ENCODE measurements at regions not wholly inside any gene's neighbourhood (a gene's known extent, or its start where the extent isn't known, plus 50 kb on each side); places are given as distances from the start of the nearest gene placed in this dataset.
"Not testable (repeated sequence)": the region's sequence is repeated elsewhere in the genome, so short reads cannot be mapped to it uniquely, and the experiment has no call there.

DNA sequence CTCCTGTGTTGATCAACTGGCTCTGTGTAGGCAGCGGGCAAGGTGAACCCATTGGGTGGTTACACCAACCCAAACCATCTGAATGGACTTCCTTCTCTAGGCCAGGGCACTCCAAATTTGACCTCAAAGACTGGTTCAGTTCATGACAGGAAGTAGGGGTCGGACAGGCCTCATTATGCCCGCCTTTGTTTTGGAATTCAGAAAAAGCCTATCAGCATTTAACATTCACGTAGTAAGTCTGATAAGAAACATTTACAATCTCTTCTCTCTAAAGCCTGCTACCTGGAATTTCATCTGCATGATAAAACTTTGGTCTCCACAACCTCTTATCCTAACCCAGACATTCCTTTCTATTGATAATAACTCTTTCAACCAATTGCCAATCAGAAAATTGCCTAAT, 97.1 kb upstream of the ETV3 start:
- WGBS: 61% methylated on average over 4 of the region's 4 CpGs
- H3K27ac ChIP-seq (ENCODE audit: low read depth): no peak overlapping the region
- DNase-seq (ENCODE audit: extremely low spot score): no peak
- H3K4me3 ChIP-seq (ENCODE audit: low read depth, low read length): no peak overlapping the region
- no peaks in the 10 kb centered on the region for H3K4me1 ChIP-seq (ENCODE audit: insufficient read depth)
- no peaks in the 10 kb centered on the region for H3K36me3 ChIP-seq (ENCODE audit: insufficient read depth)

DNA sequence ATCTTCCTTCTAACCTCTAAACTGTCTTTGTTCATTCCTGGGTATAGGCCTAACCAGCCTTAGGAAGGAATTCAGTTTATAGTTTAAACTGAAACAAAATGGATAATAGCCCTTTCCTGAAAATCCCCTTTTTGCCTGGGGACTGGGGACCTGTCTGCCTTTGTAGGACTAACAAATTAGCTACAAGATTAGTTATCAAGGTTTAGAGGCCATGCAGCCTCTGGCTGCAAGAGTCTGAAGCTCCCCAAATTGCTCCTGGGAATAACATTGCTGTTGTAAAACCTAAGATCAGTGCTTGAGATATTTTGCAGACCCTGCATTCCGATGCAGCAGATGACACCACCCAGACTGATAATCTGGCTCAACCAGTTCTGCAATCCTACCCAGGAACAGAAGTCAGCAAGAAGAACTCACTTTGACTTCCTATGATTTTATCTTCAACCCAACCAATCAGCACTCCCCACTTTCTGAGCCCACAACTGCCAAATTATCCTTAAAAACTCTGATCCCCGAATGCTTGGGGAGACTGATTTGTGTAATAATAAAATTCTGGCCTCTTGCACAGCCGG, 96.6 kb upstream of the ETV3 start:
- no peak for DNase-seq (ENCODE audit: extremely low spot score)

DNA sequence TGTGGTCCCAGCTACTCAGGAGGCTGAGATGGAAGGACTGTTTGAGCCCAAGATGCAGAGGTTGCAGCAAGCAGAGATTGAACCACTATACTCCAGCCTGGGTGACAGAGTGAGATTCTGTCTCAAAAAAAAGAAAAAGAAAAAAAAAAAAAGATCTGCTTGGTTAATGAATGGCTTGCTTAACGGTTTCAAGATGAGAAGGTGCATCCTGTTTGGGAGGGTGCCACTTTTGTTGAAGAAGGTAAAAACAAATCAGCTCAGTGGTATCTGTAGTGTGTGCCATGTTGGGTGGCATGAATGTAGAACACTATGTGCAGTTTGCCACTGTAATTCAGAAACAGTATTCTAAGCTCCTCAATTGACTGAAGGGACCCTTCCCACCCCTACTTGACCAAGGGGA, 94.9 kb upstream of the ETV3 start:
- Histone ChIP-seq H3K36me3 (ENCODE audit: insufficient read depth) (no peaks in the 10 kb centered on the region), H3K4me1 (ENCODE audit: insufficient read depth) (no peaks in the 10 kb centered on the region), H3K4me3 (ENCODE audit: low read depth, low read length) (no peak overlapping the region), H3K27ac (ENCODE audit: low read depth) (no peak overlapping the region)
- DNase-seq (ENCODE audit: extremely low spot score): no peak
- WGBS: 54% methylated on average over 1 of the region's 1 CpG

More for the DNA sequence above, 96.6 kb upstream of the ETV3 start:
- Histone ChIP-seq H3K4me1 (ENCODE audit: insufficient read depth) (no peaks in the 10 kb centered on the region), H3K4me3 (ENCODE audit: low read depth, low read length) (no peak overlapping the region), H3K36me3 (ENCODE audit: insufficient read depth) (no peaks in the 10 kb centered on the region), H3K27ac (ENCODE audit: low read depth) (no peak overlapping the region)
- 31% methylated on average over 3 of the region's 3 CpGs for WGBS

DNA sequence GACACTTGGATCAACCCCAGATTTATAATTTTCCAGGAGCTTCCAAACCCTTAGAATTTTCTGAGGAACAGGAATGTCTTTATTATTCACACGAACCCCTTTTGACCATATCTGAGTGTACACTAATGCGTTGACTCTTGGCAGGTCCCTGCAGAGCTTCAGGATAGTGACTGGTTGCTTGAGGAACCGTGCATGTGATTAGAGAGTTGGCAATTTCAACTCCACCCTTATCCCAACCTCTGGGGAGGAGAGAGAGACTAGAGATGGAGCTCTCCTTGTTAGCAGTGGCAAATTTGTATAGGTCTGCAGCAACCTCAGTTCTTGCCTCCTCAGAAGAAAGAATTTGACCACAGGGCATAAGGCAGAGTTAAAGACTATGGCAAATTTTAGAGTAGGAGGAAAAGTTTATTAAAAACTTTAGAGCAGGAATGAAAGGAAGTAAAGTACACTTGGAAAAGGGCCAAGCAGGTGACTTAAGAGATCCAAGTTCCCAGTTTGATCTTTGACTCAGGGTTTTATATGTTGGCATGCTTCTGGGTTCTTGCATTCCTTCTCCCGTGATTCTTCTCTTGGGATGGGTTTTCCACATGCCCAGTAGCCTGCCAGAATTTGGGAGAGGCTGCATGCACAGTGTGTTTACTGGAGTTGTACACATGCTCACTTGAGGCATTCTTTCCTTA, 93.8 kb upstream of the ETV3 start:
- Histone ChIP-seq H3K27ac (ENCODE audit: low read depth) (no peak overlapping the region), H3K36me3 (ENCODE audit: insufficient read depth) (no peaks in the 10 kb centered on the region), H3K4me3 (ENCODE audit: low read depth, low read length) (no peak overlapping the region), H3K4me1 (ENCODE audit: insufficient read depth) (no peaks in the 10 kb centered on the region)
- WGBS: 49% methylated on average over 4 of the region's 4 CpGs
- no peak for DNase-seq (ENCODE audit: extremely low spot score)

DNA sequence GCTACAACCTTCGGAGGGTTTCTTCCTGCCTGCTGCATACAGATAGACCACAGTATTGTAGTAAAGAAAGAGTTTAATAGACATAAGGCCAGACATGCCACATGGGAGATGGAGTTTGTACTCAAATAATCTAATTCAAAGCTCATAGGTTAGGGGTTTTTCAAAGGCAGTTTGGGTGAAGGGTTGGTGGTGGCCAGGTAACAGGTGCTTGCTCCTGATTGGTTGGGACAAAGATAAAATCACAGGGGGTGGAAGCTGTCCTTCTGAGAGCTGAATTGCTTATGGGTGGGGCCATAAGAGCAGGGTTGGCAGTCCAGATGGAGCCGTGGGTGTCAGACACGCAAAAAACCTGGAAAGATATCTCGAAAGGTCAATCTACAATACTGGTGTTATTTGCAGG, 92.3 kb upstream of the ETV3 start:
- no peaks in the 10 kb centered on the region for H3K4me1 ChIP-seq (ENCODE audit: insufficient read depth)
- 93% methylated on average over 4 of the region's 4 CpGs for WGBS
- DNase-seq (ENCODE audit: extremely low spot score): no peak

DNA sequence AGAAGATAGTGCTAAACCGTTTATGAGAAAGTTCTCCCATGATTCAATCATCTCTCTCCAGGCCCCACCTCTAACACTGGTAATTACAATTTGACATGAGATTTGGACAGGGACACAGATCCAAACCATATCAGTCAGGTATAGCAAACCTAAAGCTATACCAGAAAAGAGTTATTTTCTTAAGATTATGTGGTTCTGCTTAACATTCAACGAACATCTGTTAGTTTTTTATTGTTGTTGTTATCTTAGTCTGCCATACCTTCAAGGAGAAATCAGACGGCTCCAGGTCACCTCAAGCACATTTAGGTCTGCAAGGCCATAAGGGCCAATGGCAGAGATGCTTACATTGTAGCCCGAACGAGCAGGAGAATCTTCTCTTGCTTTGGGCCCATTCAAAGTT, 89.5 kb upstream of the ETV3 start:
- no peak for DNase-seq (ENCODE audit: extremely low spot score)
- H3K4me3 ChIP-seq (ENCODE audit: low read depth, low read length): no peak overlapping the region
- no peaks in the 10 kb centered on the region for H3K4me1 ChIP-seq (ENCODE audit: insufficient read depth)
- H3K27ac ChIP-seq (ENCODE audit: low read depth): no peak overlapping the region
- no peaks in the 10 kb centered on the region for H3K36me3 ChIP-seq (ENCODE audit: insufficient read depth)
- WGBS: 72% methylated on average over 5 of the region's 5 CpGs

More for the DNA sequence above, 92.3 kb upstream of the ETV3 start:
- Histone ChIP-seq H3K27ac (ENCODE audit: low read depth) (no peak overlapping the region), H3K36me3 (ENCODE audit: insufficient read depth) (no peaks in the 10 kb centered on the region), H3K4me3 (ENCODE audit: low read depth, low read length) (no peak overlapping the region)

DNA sequence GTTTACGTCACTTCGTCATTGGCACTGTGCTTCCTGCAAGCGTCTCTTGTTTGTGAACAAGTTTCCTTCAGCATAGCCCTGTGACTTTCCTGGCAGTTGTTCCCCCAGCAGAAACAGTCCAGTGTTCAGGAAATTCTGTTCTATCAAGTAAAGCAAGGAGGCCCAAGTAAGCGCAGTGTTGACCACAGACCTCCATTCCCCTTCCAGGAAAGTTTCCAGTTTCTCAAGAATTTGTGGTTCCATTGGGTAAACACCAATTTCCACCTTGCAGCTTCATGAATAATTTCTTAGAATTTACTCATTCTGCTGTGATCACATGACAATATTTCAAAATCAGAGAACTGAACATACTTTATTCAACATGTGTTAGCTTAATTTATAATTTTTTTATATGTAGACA, 88.5 kb upstream of the ETV3 start:
- 70% methylated on average over 4 of the region's 4 CpGs for WGBS
- H3K27ac ChIP-seq (ENCODE audit: low read depth): no peak overlapping the region
- no peaks in the 10 kb centered on the region for H3K4me1 ChIP-seq (ENCODE audit: insufficient read depth)
- no peak for DNase-seq (ENCODE audit: extremely low spot score)
- H3K36me3 ChIP-seq (ENCODE audit: insufficient read depth): no peaks in the 10 kb centered on the region
- H3K4me3 ChIP-seq (ENCODE audit: low read depth, low read length): no peak overlapping the region

DNA sequence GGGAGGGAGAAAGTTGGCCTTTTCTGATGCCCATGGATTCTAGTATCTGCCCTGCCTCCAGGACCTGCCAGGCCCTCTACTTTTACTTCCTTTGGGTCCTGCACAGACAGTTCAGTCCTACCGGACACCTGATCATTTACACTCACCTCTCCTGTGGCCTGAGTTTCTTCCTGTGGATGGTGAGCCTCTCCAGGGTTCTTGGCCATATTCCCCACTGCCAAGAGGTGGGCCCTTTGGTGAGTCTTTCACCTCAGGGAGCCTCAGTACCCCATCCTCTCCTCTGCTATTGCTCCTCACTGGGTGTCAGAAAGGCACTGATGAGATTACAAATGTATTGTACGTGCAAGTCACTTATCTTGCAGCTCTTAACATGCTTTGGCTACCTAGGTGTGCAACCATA, 81.4 kb upstream of the ETV3 start:
- no peaks in the 10 kb centered on the region for H3K36me3 ChIP-seq (ENCODE audit: insufficient read depth)
- H3K27ac ChIP-seq (ENCODE audit: low read depth): no peak overlapping the region
- no peak for DNase-seq (ENCODE audit: extremely low spot score)
- H3K4me3 ChIP-seq (ENCODE audit: low read depth, low read length): no peak overlapping the region
- no peaks in the 10 kb centered on the region for H3K4me1 ChIP-seq (ENCODE audit: insufficient read depth)
- 54% methylated on average over 2 of the region's 2 CpGs for WGBS

DNA sequence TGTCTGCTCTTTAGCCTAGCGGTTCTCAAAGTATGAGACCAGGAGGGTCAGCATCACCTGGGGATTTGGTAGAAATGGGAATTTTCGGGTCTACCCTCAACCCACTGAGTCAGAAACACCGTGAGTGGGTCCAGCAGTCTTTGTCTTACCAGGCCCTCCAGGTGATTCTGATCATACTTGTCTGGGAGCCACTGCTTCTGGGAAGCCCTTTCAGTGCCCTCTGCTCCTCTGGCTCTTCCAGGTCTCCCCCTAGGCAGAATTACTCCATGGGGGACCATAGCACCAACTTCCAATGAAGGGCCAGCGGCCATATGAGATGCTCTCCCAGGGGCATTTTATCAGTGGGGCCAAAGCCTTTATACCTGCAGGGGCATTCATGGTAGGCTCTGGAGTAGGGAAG, 81.0 kb upstream of the ETV3 start:
- H3K4me3 ChIP-seq (ENCODE audit: low read depth, low read length): no peak overlapping the region

DNA sequence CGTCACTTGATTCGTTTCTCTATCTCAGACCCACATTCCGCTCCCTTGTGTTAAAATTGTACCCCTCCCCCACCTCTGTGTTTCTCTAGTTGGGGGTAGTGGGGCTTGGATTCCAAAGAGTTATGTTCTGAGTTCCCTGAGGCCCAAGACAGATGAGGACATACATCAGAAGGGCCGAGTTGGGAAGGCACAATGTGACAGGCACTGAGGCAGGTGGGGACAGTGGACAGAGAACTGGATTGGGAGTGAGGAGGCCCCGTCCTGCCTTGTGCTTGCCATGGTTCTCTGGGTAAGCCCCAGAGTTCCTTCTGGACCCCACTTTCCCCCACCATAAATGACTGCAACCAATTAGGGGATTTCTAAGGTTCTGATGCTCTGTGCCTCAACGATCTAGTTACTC, 80.5 kb upstream of the ETV3 start:
- Histone ChIP-seq H3K36me3 (ENCODE audit: insufficient read depth) (no peaks in the 10 kb centered on the region), H3K4me3 (ENCODE audit: low read depth, low read length) (no peak overlapping the region), H3K27ac (ENCODE audit: low read depth) (no peak overlapping the region), H3K4me1 (ENCODE audit: insufficient read depth) (no peaks in the 10 kb centered on the region)
- WGBS: 78% methylated on average over 6 of the region's 6 CpGs
- DNase-seq (ENCODE audit: extremely low spot score): no peak

More for the DNA sequence above, 81.0 kb upstream of the ETV3 start:
- DNase-seq (ENCODE audit: extremely low spot score): no peak
- 92% methylated on average over 4 of the region's 4 CpGs for WGBS
- no peaks in the 10 kb centered on the region for H3K36me3 ChIP-seq (ENCODE audit: insufficient read depth)
- no peak overlapping the region for H3K27ac ChIP-seq (ENCODE audit: low read depth)
- no peaks in the 10 kb centered on the region for H3K4me1 ChIP-seq (ENCODE audit: insufficient read depth)

DNA sequence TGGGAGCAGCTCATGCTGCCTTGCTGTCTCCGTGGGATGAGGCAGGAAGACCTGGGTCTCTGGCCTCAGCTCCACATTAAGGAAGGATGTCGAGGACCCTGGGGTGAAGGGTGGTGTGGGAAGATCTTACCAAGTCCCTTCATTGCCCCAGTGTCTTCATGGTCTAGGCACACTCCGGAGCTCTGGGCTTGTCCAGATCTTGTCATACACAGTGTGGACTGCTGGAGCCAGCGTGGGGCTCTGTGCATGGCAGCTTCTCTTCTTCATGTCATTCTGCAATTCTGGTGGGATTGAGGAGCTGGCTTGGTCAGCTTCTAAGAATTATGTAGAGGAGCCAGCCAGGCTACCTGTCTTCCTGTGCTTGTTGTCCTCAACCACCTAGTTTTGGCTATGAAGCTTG, 79.3 kb upstream of the ETV3 start:
- 89% methylated on average over 4 of the region's 4 CpGs for WGBS
- Histone ChIP-seq H3K4me1 (ENCODE audit: insufficient read depth) (no peaks in the 10 kb centered on the region), H3K4me3 (ENCODE audit: low read depth, low read length) (no peak overlapping the region), H3K36me3 (ENCODE audit: insufficient read depth) (no peaks in the 10 kb centered on the region), H3K27ac (ENCODE audit: low read depth) (no peak overlapping the region)
- no peak for DNase-seq (ENCODE audit: extremely low spot score)

DNA sequence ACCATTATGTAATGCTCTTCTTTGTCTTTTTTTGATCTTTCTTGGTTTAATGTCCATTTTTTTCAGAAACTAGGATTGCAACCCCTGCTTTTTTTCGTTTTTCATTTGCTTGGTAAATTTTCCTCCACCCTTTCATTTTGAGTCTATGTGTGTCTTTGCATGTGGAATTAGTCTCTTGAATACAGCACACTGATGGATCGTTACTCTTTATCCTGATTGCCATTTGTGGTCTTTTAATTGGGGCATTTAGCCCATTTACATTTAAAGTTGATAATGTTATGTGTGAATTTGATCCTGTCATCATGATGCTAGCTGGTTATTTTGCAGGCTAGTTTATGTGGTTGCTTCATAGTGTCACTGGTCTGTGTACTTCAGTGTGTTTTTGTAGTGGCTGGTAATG, 75.6 kb upstream of the ETV3 start:
- Histone ChIP-seq H3K27ac (ENCODE audit: low read depth) (no peak overlapping the region), H3K4me1 (ENCODE audit: insufficient read depth) (no peaks in the 10 kb centered on the region), H3K36me3 (ENCODE audit: insufficient read depth) (no peaks in the 10 kb centered on the region), H3K4me3 (ENCODE audit: low read depth, low read length) (no peak overlapping the region)
- 69% methylated on average over 2 of the region's 2 CpGs for WGBS
- DNase-seq (ENCODE audit: extremely low spot score): no peak

DNA sequence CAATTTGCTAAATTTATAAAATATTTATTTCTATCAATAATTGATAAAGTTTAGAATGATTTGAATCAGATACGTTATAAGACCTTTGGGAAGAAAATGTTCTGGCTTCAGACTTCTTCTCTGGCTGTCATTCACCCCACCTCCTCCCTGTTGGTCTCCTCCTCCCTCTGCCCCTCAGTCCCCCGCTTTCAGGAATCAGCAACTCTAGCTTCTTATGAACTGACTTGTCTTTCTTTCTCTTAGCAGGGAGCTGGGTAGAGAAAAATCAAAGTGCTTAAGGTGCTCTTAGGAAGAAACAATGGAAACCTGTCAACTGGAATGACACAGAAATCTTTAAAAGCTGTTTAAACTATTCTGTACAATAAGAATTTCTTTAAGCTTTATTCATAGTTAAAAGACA, 71.3 kb upstream of the ETV3 start:
- H3K4me3 ChIP-seq (ENCODE audit: low read depth, low read length): no peak overlapping the region
- DNase-seq (ENCODE audit: extremely low spot score): no peak

DNA sequence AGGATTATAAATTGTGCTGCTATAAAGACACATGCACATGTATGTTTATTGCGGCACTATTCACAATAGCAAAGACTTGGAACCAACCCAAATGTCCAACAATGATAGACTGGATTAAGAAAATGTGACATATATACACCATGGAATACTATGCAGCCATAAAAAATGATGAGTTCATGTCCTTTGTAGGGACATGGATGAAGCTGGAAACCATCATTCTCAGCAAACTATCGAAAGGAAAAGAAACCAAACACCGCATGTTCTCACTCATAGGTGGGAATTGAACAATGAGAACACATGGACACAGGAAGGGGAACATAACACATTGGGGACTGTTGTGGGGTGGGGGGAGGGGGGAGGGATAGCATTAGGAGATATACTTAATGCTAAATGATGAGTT, 67.8 kb upstream of the ETV3 start:
- 95% methylated on average over 3 of the region's 3 CpGs for WGBS
- H3K4me1 ChIP-seq (ENCODE audit: insufficient read depth): not testable (repeated sequence)

More for the DNA sequence above, 71.3 kb upstream of the ETV3 start:
- WGBS: 68% methylated on average over 2 of the region's 2 CpGs
- Histone ChIP-seq H3K36me3 (ENCODE audit: insufficient read depth) (no peaks in the 10 kb centered on the region), H3K27ac (ENCODE audit: low read depth) (no peak overlapping the region), H3K4me1 (ENCODE audit: insufficient read depth) (no peaks in the 10 kb centered on the region)

DNA sequence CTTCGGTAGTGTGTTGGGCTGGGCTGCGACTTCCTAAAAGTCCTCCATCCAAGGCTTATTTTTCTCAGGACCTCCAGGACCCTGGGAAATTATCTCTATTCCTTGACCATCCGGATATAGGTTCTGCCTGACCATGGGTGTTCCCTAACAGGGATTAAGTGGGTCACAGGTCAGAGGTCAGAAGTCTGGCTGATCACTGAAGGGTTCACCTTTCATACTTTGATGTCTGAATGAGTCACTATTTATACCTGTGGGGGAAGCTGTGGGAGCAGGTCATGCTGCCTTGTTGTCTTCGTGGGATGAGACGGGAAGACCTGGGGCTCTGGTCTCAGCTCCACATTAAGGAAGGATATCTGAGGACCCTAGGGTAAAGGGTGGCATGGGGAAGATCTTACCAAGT, 65.0 kb upstream of the ETV3 start:
- H3K27ac ChIP-seq (ENCODE audit: low read depth): no peak overlapping the region
- 95% methylated on average over 5 of the region's 5 CpGs for WGBS
- H3K4me1 ChIP-seq (ENCODE audit: insufficient read depth): no peaks in the 10 kb centered on the region
- H3K36me3 ChIP-seq (ENCODE audit: insufficient read depth): no peaks in the 10 kb centered on the region
- DNase-seq (ENCODE audit: extremely low spot score): no peak
- H3K4me3 ChIP-seq (ENCODE audit: low read depth, low read length): no peak overlapping the region

More for the DNA sequence above, 67.8 kb upstream of the ETV3 start:
- not testable (repeated sequence) for H3K27ac ChIP-seq (ENCODE audit: low read depth); H3K4me3 ChIP-seq (ENCODE audit: low read depth, low read length); DNase-seq (ENCODE audit: extremely low spot score); H3K36me3 ChIP-seq (ENCODE audit: insufficient read depth)

Measured in urinary bladder (tissue), 3 donors.